GM12864 (cell line): ENCODE measurements at regions not wholly inside any gene's neighbourhood (a gene's known extent, or its start where the extent isn't known, plus 50 kb on each side); places are given as distances from the start of the nearest gene placed in this dataset.

Experiments used
- DNase-seq: peaks from one replicate; pipeline ENCODE4 v3.0.0-alpha.2; 2011; ENCODE audit warnings: low read depth
- H3K4me3 ChIP-seq: 2 replicates; pipeline ENCODE4 v1.5.1; 2011; ENCODE audit warnings: mild to moderate bottlenecking, low read depth, low read length, control low read depth
- CTCF ChIP-seq: IDR thresholded peaks from 2 replicates; pipeline ENCODE4 v1.5.1; 2011; ENCODE audit warnings: low read depth, mild to moderate bottlenecking, moderate library complexity, low read length, control low read depth, inconsistent platforms; ENCODE audit errors: missing control alignments

GRCh38 chr10:3514691-3515090 is 270.3 kb downstream of the KLF6 start:
- H3K4me3 ChIP-seq, result no peak overlapping the region
- no peak for DNase-seq
- TF ChIP-seq CTCF, result no peak

GRCh38 chr10:3512263-3512662 is 272.7 kb downstream of the KLF6 start:
- peak; percentile 9 for TF ChIP-seq CTCF
- no peak overlapping the region for H3K4me3 ChIP-seq
- no peak for DNase-seq

GRCh38 chr10:3511483-3511882 is 273.5 kb downstream of the KLF6 start:
- H3K4me3 ChIP-seq, result no peak overlapping the region
- no peak for DNase-seq
- no peak for TF ChIP-seq CTCF

- DNase-seq, result no peak
- H3K4me3 ChIP-seq, result no peak overlapping the region
- no peak for TF ChIP-seq CTCF
These were observed 274.3 kb downstream of the KLF6 start for GRCh38 chr10:3510741-3511140.

GRCh38 chr10:3509355-3509754 is 275.7 kb downstream of the KLF6 start:
- TF ChIP-seq CTCF, result no peak
- DNase-seq, result no peak

GRCh38 chr10:3503299-3503698 is 281.7 kb downstream of the KLF6 start:
- no peak overlapping the region for H3K4me3 ChIP-seq
- TF ChIP-seq CTCF, result no peak
- DNase-seq, result no peak

More at GRCh38 chr10:3509355-3509754, 275.7 kb downstream of the KLF6 start:
- H3K4me3 ChIP-seq, result no peak overlapping the region

GRCh38 chr10:3502673-3503072 is 282.3 kb downstream of the KLF6 start:
- no peak for DNase-seq
- no peak overlapping the region for H3K4me3 ChIP-seq
- TF ChIP-seq CTCF, result no peak
